ENCODE measurements at regions not wholly inside any gene's neighbourhood (a gene's known extent, or its start where the extent isn't known, plus 50 kb on each side); places are given as distances from the start of the nearest gene placed in this dataset.
"Not testable (repeated sequence)": the region's sequence is repeated elsewhere in the genome, so short reads cannot be mapped to it uniquely, and the experiment has no call there.

DNA sequence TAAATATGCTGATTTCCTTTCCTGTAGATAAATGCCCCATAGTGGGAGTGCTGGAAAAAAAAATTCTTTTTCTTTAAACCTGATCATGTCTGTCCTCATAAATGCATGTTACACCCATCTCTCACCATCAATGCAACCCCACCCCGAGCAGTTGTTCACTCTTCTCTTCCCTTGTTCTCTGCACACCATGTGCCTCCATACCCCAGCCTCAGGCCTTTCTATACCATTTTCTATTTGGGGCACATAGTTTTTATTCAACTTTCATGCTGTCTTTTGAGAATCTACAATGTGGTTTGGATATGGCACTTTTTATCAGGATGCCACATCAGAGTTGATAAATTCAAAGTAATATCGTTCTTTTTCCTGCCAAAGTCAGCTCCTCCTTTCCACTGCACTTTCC is 202.6 kb downstream of the POTED start:
- not testable (repeated sequence) for H3K9me3 Mint-ChIP-seq, H3K4me1 Mint-ChIP-seq, H3K27ac Mint-ChIP-seq, H3K4me3 Mint-ChIP-seq, H3K27me3 Mint-ChIP-seq, H3K36me3 Mint-ChIP-seq

- not testable (repeated sequence) for H3K27ac Mint-ChIP-seq, H3K9me3 Mint-ChIP-seq, H3K4me1 Mint-ChIP-seq, H3K36me3 Mint-ChIP-seq, H3K4me3 Mint-ChIP-seq, H3K27me3 Mint-ChIP-seq
These were observed 201.0 kb downstream of the POTED start for GRCh38 chr21:13810559-13810958.

- not testable (repeated sequence) for H3K4me1 Mint-ChIP-seq, H3K36me3 Mint-ChIP-seq, H3K27me3 Mint-ChIP-seq, H3K4me3 Mint-ChIP-seq, H3K27ac Mint-ChIP-seq, H3K9me3 Mint-ChIP-seq
These were observed 196.9 kb downstream of the POTED start for GRCh38 chr21:13806444-13806843.

- H3K27me3 Mint-ChIP-seq, H3K4me3 Mint-ChIP-seq, H3K27ac Mint-ChIP-seq, H3K4me1 Mint-ChIP-seq, H3K9me3 Mint-ChIP-seq, H3K36me3 Mint-ChIP-seq: not testable (repeated sequence)
These were observed 193.2 kb downstream of the POTED start for GRCh38 chr21:13802757-13803156.
